Naive thymus-derived CD4-positive, alpha-beta T cell (primary cell): ENCODE measurements at regions not wholly inside any gene's neighbourhood (a gene's known extent, or its start where the extent isn't known, plus 50 kb on each side); places are given as distances from the start of the nearest gene placed in this dataset.
"Not testable (repeated sequence)": the region's sequence is repeated elsewhere in the genome, so short reads cannot be mapped to it uniquely, and the experiment has no call there.

Experiments used
- ATAC-seq: fragments of 150-1000 bp; cut with Tn5 transposase; 2 replicates; pipeline ENCODE4 v1.10.0; 2021; ENCODE audit warnings: mild to moderate bottlenecking, moderate library complexity
- CTCF ChIA-PET: fragments of 350-600 bp; sonication (Branson Sonifier 250); formaldehyde crosslinking; loops from one replicate; lab custom pipeline; 2021; ENCODE audit warnings: antibody characterized with exemption; lab: Charles Lee
- POLR2A ChIA-PET: fragments of 350-600 bp; sonication (Branson Sonifier 250); formaldehyde crosslinking; loops from one replicate; lab custom pipeline; 2021; ENCODE audit warnings: antibody characterized with exemption, inconsistent platforms; lab: Charles Lee
- DNase-seq, 9 donors: peaks; one replicate each; pipeline versions ENCODE4 v3.0.0 to v3.0.0-alpha.2; 2020 to 2022; ENCODE audit warnings: mixed read lengths in 1 of 9
- H3K27ac ChIP-seq: one replicate; pipeline ENCODE4 v1.7.0; 2013; ENCODE audit warnings: mild to moderate bottlenecking, low read depth, low read length, moderate library complexity
- H3K27me3 ChIP-seq, 2 donors: one replicate each; pipeline ENCODE4 v1.7.0; 2013; ENCODE audit warnings: low read length in 2 of 2, mild to moderate bottlenecking in 2 of 2, moderate library complexity in 2 of 2; ENCODE audit not compliant: control insufficient read depth in 2 of 2, insufficient read depth in 2 of 2
- H3K36me3 ChIP-seq, 3 experiments: 1 replicate in 2 of 3; 2 replicates in 1 of 3; pipeline ENCODE4 v1.7.0; 2013; ENCODE audit warnings: low read length in 3 of 3, mild to moderate bottlenecking in 3 of 3, moderate library complexity in 1 of 3; ENCODE audit not compliant: insufficient read depth in 3 of 3, control insufficient read depth in 2 of 3
- H3K4me1 ChIP-seq, 2 donors: one replicate each; pipeline ENCODE4 v1.7.0; 2013; ENCODE audit warnings: low read length in 2 of 2, mild to moderate bottlenecking in 2 of 2, moderate library complexity in 1 of 2; ENCODE audit not compliant: control insufficient read depth in 2 of 2, insufficient read depth in 2 of 2
- H3K4me3 ChIP-seq: 2 replicates; pipeline ENCODE4 v1.7.0; 2013; ENCODE audit warnings: mild to moderate bottlenecking, low read length
- H3K9me3 ChIP-seq, 3 experiments: 1 replicate in 2 of 3; 2 replicates in 1 of 3; pipeline ENCODE4 v1.7.0; 2013; ENCODE audit warnings: low read length in 3 of 3; ENCODE audit not compliant: control insufficient read depth in 2 of 3
- H3K27ac Mint-ChIP-seq, 9 donors: one replicate each; pipeline ENCODE4 v1.8.0; 2020 to 2022; ENCODE audit warnings: mixed read lengths in 9 of 9, mild to moderate bottlenecking in 8 of 9, moderate library complexity in 5 of 9, inconsistent platforms in 2 of 9
- H3K27me3 Mint-ChIP-seq, 5 donors: one replicate each; pipeline ENCODE4 v1.8.0; 2021 to 2022; ENCODE audit warnings: mixed read lengths in 5 of 5, mild to moderate bottlenecking in 1 of 5
- H3K36me3 Mint-ChIP-seq, 5 donors: one replicate each; pipeline ENCODE4 v1.8.0; 2020 to 2022; ENCODE audit warnings: mixed read lengths in 5 of 5, mild to moderate bottlenecking in 3 of 5, inconsistent platforms in 1 of 5
- H3K4me1 Mint-ChIP-seq, 7 donors: one replicate each; pipeline ENCODE4 v1.8.0; 2020 to 2022; ENCODE audit warnings: mixed read lengths in 7 of 7, mild to moderate bottlenecking in 3 of 7, inconsistent platforms in 1 of 7
- H3K4me3 Mint-ChIP-seq, 10 donors: one replicate each; pipeline ENCODE4 v1.8.0; 2020 to 2022; ENCODE audit warnings: mild to moderate bottlenecking in 10 of 10, mixed read lengths in 10 of 10, moderate library complexity in 6 of 10, inconsistent platforms in 2 of 10
- H3K9me3 Mint-ChIP-seq, 11 donors: one replicate each; pipeline ENCODE4 v1.8.0; 2020 to 2022; ENCODE audit warnings: mixed read lengths in 11 of 11, mild to moderate bottlenecking in 4 of 11, inconsistent platforms in 1 of 11, moderate library complexity in 1 of 11
- intact Hi-C, 2 donors: fragments of 100-400 bp; cut with micrococcal nuclease; formaldehyde crosslinking; loops; one replicate each; pipeline ENCODE4 v1.15.1; 2023

DNA sequence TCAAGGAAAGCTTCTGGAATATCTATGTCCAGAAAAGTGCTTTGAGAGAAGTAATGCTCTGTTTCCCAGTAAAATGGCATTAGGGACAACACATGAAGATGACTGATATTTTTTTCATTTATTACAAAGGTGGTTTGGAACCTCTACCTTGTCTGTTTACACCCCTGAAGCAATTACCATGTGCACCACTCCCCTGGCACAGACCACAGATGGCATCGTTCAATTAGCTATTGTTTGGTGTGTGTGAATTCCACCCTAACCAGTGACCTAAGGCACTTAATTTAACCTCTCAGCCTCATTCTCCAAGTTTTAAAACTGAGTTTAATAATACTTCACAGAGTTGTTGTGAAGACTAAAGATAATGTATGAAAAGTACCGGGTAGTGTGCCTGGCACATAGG lies 127.6 kb upstream of the BMAL1 start:
- Histone ChIP-seq H3K27ac (no peak overlapping the region), H3K4me1 (no peaks in the 10 kb centered on the region), H3K9me3 (no peaks in the 10 kb centered on the region), H3K27me3 (no peaks in the 10 kb centered on the region), H3K4me3 (no peak overlapping the region), H3K36me3 (no peaks in the 10 kb centered on the region)
- POLR2A ChIA-PET = no interaction called here
- Mint-ChIP-seq H3K4me3 (no peak overlapping the region), H3K36me3 (no peaks in the 10 kb centered on the region), H3K27ac (no peak overlapping the region), H3K27me3 (peaks cover 9 to 20% (median 15%) of the 10 kb centered on the region in 5 donors), H3K9me3 (peaks cover 0 to 1% (median 0%) of the 10 kb centered on the region in 11 donors), H3K4me1 (no peaks in the 10 kb centered on the region)
- CTCF ChIA-PET = no interaction called here
- intact Hi-C loops = no loop called here
- DNase-seq (no peak), ATAC-seq (no peak)

GRCh38 chr11:13150487-13150886 lies 127.1 kb upstream of the BMAL1 start:
- ChIA-PET CTCF (no interaction called here), POLR2A (no interaction called here)

GRCh38 chr11:13152264-13152663 lies 125.3 kb upstream of the BMAL1 start:
- Mint-ChIP-seq H3K36me3 (peaks cover 0 to 2% (median 0%) of the 10 kb centered on the region in 5 donors), H3K27ac (no peak overlapping the region), H3K4me3 (no peak overlapping the region), H3K27me3 (peaks cover 7 to 23% (median 14%) of the 10 kb centered on the region in 5 donors), H3K9me3 (peaks cover 0 to 13% (median 4%) of the 10 kb centered on the region in 11 donors), H3K4me1 (no peaks in the 10 kb centered on the region)
- POLR2A ChIA-PET = no interaction called here
- H3K27ac ChIP-seq = no peak overlapping the region
- intact Hi-C loops = no loop called here
- H3K36me3 ChIP-seq = no peaks in the 10 kb centered on the region
- H3K4me1 ChIP-seq = no peaks in the 10 kb centered on the region
- H3K27me3 ChIP-seq = no peaks in the 10 kb centered on the region
- CTCF ChIA-PET = no interaction called here
- DNase-seq = no peak
- H3K4me3 ChIP-seq = no peak overlapping the region
- no peaks in the 10 kb centered on the region for H3K9me3 ChIP-seq
- ATAC-seq = no peak

More at GRCh38 chr11:13150487-13150886, 127.1 kb upstream of the BMAL1 start:
- no peaks in the 10 kb centered on the region for H3K4me1 Mint-ChIP-seq
- H3K36me3 ChIP-seq = no peaks in the 10 kb centered on the region
- ATAC-seq (no peak), DNase-seq (no peak)
- peaks cover 0 to 4% (median 0%) of the 10 kb centered on the region in 11 donors for H3K9me3 Mint-ChIP-seq
- no peak overlapping the region for H3K4me3 ChIP-seq
- intact Hi-C loops = no loop called here
- no peaks in the 10 kb centered on the region for H3K36me3 Mint-ChIP-seq
- no peak overlapping the region for H3K4me3 Mint-ChIP-seq
- no peaks in the 10 kb centered on the region for H3K27me3 ChIP-seq
- no peak overlapping the region for H3K27ac ChIP-seq
- H3K9me3 ChIP-seq = no peaks in the 10 kb centered on the region
- no peaks in the 10 kb centered on the region for H3K4me1 ChIP-seq
- no peak overlapping the region for H3K27ac Mint-ChIP-seq
- peaks cover 8 to 20% (median 16%) of the 10 kb centered on the region in 5 donors for H3K27me3 Mint-ChIP-seq

- Mint-ChIP-seq H3K27me3 (peaks cover 10 to 28% (median 17%) of the 10 kb centered on the region in 5 donors), H3K9me3 (peaks cover 0 to 14% (median 4%) of the 10 kb centered on the region in 11 donors), H3K4me1 (no peaks in the 10 kb centered on the region), H3K4me3 (no peak overlapping the region), H3K27ac (no peak overlapping the region), H3K36me3 (peaks cover 0 to 4% (median 0%) of the 10 kb centered on the region in 5 donors)
- intact Hi-C loops = no loop called here
- Histone ChIP-seq H3K4me3 (no peak overlapping the region), H3K9me3 (no peaks in the 10 kb centered on the region), H3K27ac (no peak overlapping the region), H3K36me3 (no peaks in the 10 kb centered on the region), H3K27me3 (no peaks in the 10 kb centered on the region), H3K4me1 (no peaks in the 10 kb centered on the region)
- ChIA-PET CTCF (no interaction called here), POLR2A (no interaction called here)
- DNase-seq (no peak), ATAC-seq (no peak)
Observed at GRCh38 chr11:13152736-13153541, 124.7 kb upstream of the BMAL1 start.

GRCh38 chr11:13154374-13154773 lies 123.2 kb upstream of the BMAL1 start:
- H3K27ac Mint-ChIP-seq, POLR2A ChIA-PET, H3K4me3 ChIP-seq, H3K4me1 Mint-ChIP-seq, H3K4me1 ChIP-seq, DNase-seq, intact Hi-C loops, H3K36me3 ChIP-seq, H3K36me3 Mint-ChIP-seq, ATAC-seq, H3K27ac ChIP-seq, H3K4me3 Mint-ChIP-seq, H3K9me3 ChIP-seq, CTCF ChIA-PET, H3K27me3 ChIP-seq: not testable (repeated sequence)
- Mint-ChIP-seq H3K27me3 (peaks cover 10 to 37% (median 17%) of the 10 kb centered on the region in 5 donors), H3K9me3 (peaks cover 0 to 20% (median 8%) of the 10 kb centered on the region in 11 donors)

DNA sequence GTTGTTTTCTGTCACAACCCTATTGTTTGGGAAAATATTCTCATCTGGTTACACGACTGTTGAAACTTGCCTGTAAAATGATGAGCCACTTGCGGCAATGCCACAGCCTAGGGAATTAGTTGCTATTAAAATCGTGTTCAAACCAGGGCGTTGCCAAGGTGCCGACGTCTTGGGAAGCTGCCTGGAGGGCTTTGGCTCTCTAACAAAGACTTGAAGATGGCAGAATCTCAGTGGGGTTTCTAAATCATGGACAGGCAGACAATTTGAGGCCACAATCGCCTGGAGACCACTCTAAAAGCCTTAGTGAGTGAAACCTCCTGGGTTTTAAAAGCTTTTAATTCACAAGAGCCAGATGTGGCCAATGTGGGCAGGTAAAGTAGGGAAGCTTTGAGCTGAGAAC lies 117.2 kb upstream of the BMAL1 start:
- POLR2A ChIA-PET = no interaction called here
- Mint-ChIP-seq H3K27me3 (peaks cover 10 to 37% (median 17%) of the 10 kb centered on the region in 5 donors), H3K27ac (no peak overlapping the region), H3K9me3 (peaks cover 0 to 17% (median 8%) of the 10 kb centered on the region in 11 donors), H3K36me3 (peaks cover 0 to 4% (median 0%) of the 10 kb centered on the region in 5 donors), H3K4me1 (no peaks in the 10 kb centered on the region), H3K4me3 (no peak overlapping the region)
- CTCF ChIA-PET = no interaction called here
- no peak for DNase-seq
- intact Hi-C loops = no loop called here
- ATAC-seq = no peak
- H3K27me3 ChIP-seq = peaks cover 0 to 3% of the 10 kb centered on the region in 2 donors
- no peaks in the 10 kb centered on the region for H3K4me1 ChIP-seq
- H3K4me3 ChIP-seq = no peak overlapping the region
- no peaks in the 10 kb centered on the region for H3K9me3 ChIP-seq
- no peak overlapping the region for H3K27ac ChIP-seq
- no peaks in the 10 kb centered on the region for H3K36me3 ChIP-seq

GRCh38 chr11:13160806-13161205 lies 116.8 kb upstream of the BMAL1 start:
- H3K4me1 ChIP-seq = no peaks in the 10 kb centered on the region
- H3K9me3 ChIP-seq = no peaks in the 10 kb centered on the region
- DNase-seq (no peak), ATAC-seq (no peak)
- peaks cover 0 to 4% (median 0%) of the 10 kb centered on the region in 5 donors for H3K36me3 Mint-ChIP-seq
- no peak overlapping the region for H3K4me3 Mint-ChIP-seq
- ChIA-PET CTCF (no interaction called here), POLR2A (no interaction called here)
- no peak overlapping the region for H3K27ac Mint-ChIP-seq
- no peak overlapping the region for H3K4me3 ChIP-seq
- intact Hi-C loops = no loop called here
- no peak overlapping the region for H3K27ac ChIP-seq
- peaks cover 8 to 34% (median 17%) of the 10 kb centered on the region in 5 donors for H3K27me3 Mint-ChIP-seq
- no peaks in the 10 kb centered on the region for H3K4me1 Mint-ChIP-seq
- no peaks in the 10 kb centered on the region for H3K36me3 ChIP-seq
- peaks cover 0 to 14% (median 5%) of the 10 kb centered on the region in 11 donors for H3K9me3 Mint-ChIP-seq
- H3K27me3 ChIP-seq = peaks cover 0 to 3% of the 10 kb centered on the region in 2 donors
